GM18951 (cell line): ENCODE measurements at regions not wholly inside any gene's neighbourhood (a gene's known extent, or its start where the extent isn't known, plus 50 kb on each side); places are given as distances from the start of the nearest gene placed in this dataset.

Experiments
- POLR2A ChIP-seq: IDR thresholded peaks from 4 replicates; pipeline ENCODE4 v1.6.1; 2011; ENCODE audit warnings: mild to moderate bottlenecking; ENCODE audit not compliant: insufficient read length, insufficient read depth; ENCODE audit errors: extremely low read depth
- in situ Hi-C: fragments of 300-500 bp; cut with MboI; formaldehyde crosslinking; loops from one replicate; pipeline ENCODE4 v1.12.0; 2022; ENCODE audit warnings: low sequenced_read_pairs, mixed read lengths, inconsistent platforms; ENCODE audit not compliant: unreplicated experiment

- TF ChIP-seq POLR2A = no peak
- in situ Hi-C loops = no loop called here
Observed at GRCh38 chr7:68994841-68995240, 603.4 kb upstream of the AUTS2 start.

- TF ChIP-seq POLR2A = no peak
- in situ Hi-C loops = no loop called here
Observed at GRCh38 chr7:68998136-68998535, 600.1 kb upstream of the AUTS2 start.

- TF ChIP-seq POLR2A = no peak
- in situ Hi-C loops = no loop called here
Observed at GRCh38 chr7:69002416-69002815, 595.9 kb upstream of the AUTS2 start.

- in situ Hi-C loops = no loop called here
Observed at GRCh38 chr7:69012149-69012548, 586.1 kb upstream of the AUTS2 start.

GRCh38 chr7:69017208-69017607 lies 581.1 kb upstream of the AUTS2 start:
- in situ Hi-C loops = no loop called here
- no peak for TF ChIP-seq POLR2A

More at GRCh38 chr7:69012149-69012548, 586.1 kb upstream of the AUTS2 start:
- TF ChIP-seq POLR2A = no peak

- in situ Hi-C loops = no loop called here
- TF ChIP-seq POLR2A = no peak
Observed at GRCh38 chr7:69018200-69018599, 580.1 kb upstream of the AUTS2 start.

GRCh38 chr7:69019437-69019836 lies 578.8 kb upstream of the AUTS2 start:
- in situ Hi-C loops = no loop called here
- TF ChIP-seq POLR2A = no peak

GRCh38 chr7:69020536-69020935 lies 577.7 kb upstream of the AUTS2 start:
- no peak for TF ChIP-seq POLR2A
- in situ Hi-C loops = no loop called here

- in situ Hi-C loops = no loop called here
Observed at GRCh38 chr7:69025249-69025648, 573.0 kb upstream of the AUTS2 start.

GRCh38 chr7:69032848-69033247 lies 565.4 kb upstream of the AUTS2 start:
- TF ChIP-seq POLR2A = no peak

More at GRCh38 chr7:69025249-69025648, 573.0 kb upstream of the AUTS2 start:
- no peak for TF ChIP-seq POLR2A

GRCh38 chr7:69035826-69036225 lies 562.4 kb upstream of the AUTS2 start:
- TF ChIP-seq POLR2A = no peak
- in situ Hi-C loops = no loop called here

More at GRCh38 chr7:69032848-69033247, 565.4 kb upstream of the AUTS2 start:
- in situ Hi-C loops = no loop called here

GRCh38 chr7:69036301-69036700 lies 562.0 kb upstream of the AUTS2 start:
- in situ Hi-C loops = no loop called here

GRCh38 chr7:69038915-69039314 lies 559.4 kb upstream of the AUTS2 start:
- TF ChIP-seq POLR2A = no peak
- in situ Hi-C loops = no loop called here

More at GRCh38 chr7:69036301-69036700, 562.0 kb upstream of the AUTS2 start:
- TF ChIP-seq POLR2A = no peak

- TF ChIP-seq POLR2A = no peak
- in situ Hi-C loops = no loop called here
Observed at GRCh38 chr7:69042138-69042537, 556.1 kb upstream of the AUTS2 start.

- TF ChIP-seq POLR2A = no peak
- in situ Hi-C loops = no loop called here
Observed at GRCh38 chr7:69047151-69047754, 551.0 kb upstream of the AUTS2 start.

- in situ Hi-C loops = no loop called here
- TF ChIP-seq POLR2A = no peak
Observed at GRCh38 chr7:69049326-69049725, 548.9 kb upstream of the AUTS2 start.
